ENCODE measurements at regions not wholly inside any gene's neighbourhood (a gene's known extent, or its start where the extent isn't known, plus 50 kb on each side); places are given as distances from the start of the nearest gene placed in this dataset.

GRCh38 chr4:63275491-63275890 is 1133.8 kb downstream of the TECRL start:
- no peak for TF ChIP-seq POLR2A (IDR thresholded peaks at IDR 0.05; ENCODE audit: low read depth, low read length)
- TF ChIP-seq CTCF (conservative IDR thresholded peaks at IDR 0.05; ENCODE audit: low read depth, low read length) = no peak

Measured in IMR-90 (cell line).